ENCODE measurements at regions not wholly inside any gene's neighbourhood (a gene's known extent, or its start where the extent isn't known, plus 50 kb on each side); places are given as distances from the start of the nearest gene placed in this dataset.

- H3K27me3 ChIP-seq (ENCODE audit: low read length): no peaks in the 10 kb centered on the region
- ChIA-PET CTCF (no interaction called here), POLR2A (ENCODE audit: unreplicated experiment) (no interaction called here)
- intact Hi-C loops (cut with micrococcal nuclease): no loop called here
- no peaks in the 10 kb centered on the region for H3K79me2 ChIP-seq (ENCODE audit: low read length)
- H3K4me3 ChIP-seq (ENCODE audit: low read length): no peak overlapping the region
- BruUV-seq (replicated peaks): no TSS peak
- no peak for ATAC-seq
- no peak overlapping the region for H2AFZ ChIP-seq (ENCODE audit: low read length)
- no peaks in the 10 kb centered on the region for H3F3A ChIP-seq (ENCODE audit: low read length, unreplicated experiment)
- H3K9me3 ChIP-seq (ENCODE audit: low read length): no peaks in the 10 kb centered on the region
- H3K36me3 ChIP-seq (ENCODE audit: low read depth, low read length): no peaks in the 10 kb centered on the region
- DNase-seq: no peak
- H3K4me2 ChIP-seq (ENCODE audit: low read length): no peak overlapping the region
- no peak for TF ChIP-seq CTCF (conservative IDR thresholded peaks at IDR 0.05; ENCODE audit: low read depth, low read length)
- no peak for TF ChIP-seq EZH2 (IDR thresholded peaks at IDR 0.05; ENCODE audit: low read length, unreplicated experiment)
- TF ChIP-seq EZH2phosphoT487 (IDR thresholded peaks at IDR 0.05; ENCODE audit: borderline replicate concordance, low read length): no peak
- no peaks in the 10 kb centered on the region for H3K9me2 ChIP-seq (replicated peaks; ENCODE audit: low read length)
- H4K20me1 ChIP-seq (ENCODE audit: low read length): no peaks in the 10 kb centered on the region
- no peaks in the 10 kb centered on the region for H3K4me1 ChIP-seq (ENCODE audit: insufficient read depth, low read length)
- no peak overlapping the region for H3K9ac ChIP-seq (ENCODE audit: low read length)
- no peak overlapping the region for H3K27ac ChIP-seq (ENCODE audit: low read length)
Measured at GRCh38 chr9:107699231-107699630, 209.7 kb upstream of the KLF4 start.

DNA sequence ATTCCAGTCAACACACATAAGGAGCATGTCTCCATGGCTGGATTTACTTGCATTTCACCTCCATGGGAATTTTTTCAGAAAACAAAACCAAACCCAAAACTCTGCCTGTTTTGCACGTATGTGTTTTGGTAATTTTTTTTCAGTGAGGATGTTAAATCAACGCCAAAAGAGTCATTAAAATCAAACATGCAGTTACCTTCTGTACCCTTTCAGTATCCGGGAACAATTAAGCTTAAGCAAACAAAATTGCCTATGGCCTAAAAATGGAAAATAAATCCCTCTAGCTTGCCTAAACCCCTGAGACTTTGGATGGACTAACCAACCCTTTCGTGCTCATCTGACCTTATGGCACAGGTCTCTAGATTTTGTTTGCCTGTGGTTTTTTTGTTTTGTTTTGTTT, 209.2 kb upstream of the KLF4 start:
- Histone ChIP-seq H3K9me2 (replicated peaks; ENCODE audit: low read length) (no peaks in the 10 kb centered on the region), H2AFZ (ENCODE audit: low read length) (no peak overlapping the region), H4K20me1 (ENCODE audit: low read length) (no peaks in the 10 kb centered on the region), H3F3A (ENCODE audit: low read length, unreplicated experiment) (no peaks in the 10 kb centered on the region), H3K4me1 (ENCODE audit: insufficient read depth, low read length) (no peaks in the 10 kb centered on the region), H3K4me3 (ENCODE audit: low read length) (no peak overlapping the region), H3K36me3 (ENCODE audit: low read depth, low read length) (no peaks in the 10 kb centered on the region), H3K4me2 (ENCODE audit: low read length) (no peak overlapping the region), H3K27me3 (ENCODE audit: low read length) (no peaks in the 10 kb centered on the region), H3K27ac (ENCODE audit: low read length) (no peak overlapping the region), H3K9me3 (ENCODE audit: low read length) (no peaks in the 10 kb centered on the region), H3K9ac (ENCODE audit: low read length) (no peak overlapping the region), H3K79me2 (ENCODE audit: low read length) (no peaks in the 10 kb centered on the region)
- CTCF ChIA-PET: no interaction called here
- DNase-seq: no peak
- BruUV-seq (replicated peaks): no TSS peak
- no peak for ATAC-seq
- POLR2A ChIA-PET (ENCODE audit: unreplicated experiment): interaction anchor here (0.6 kb wide), 1 partner anchor 56 kb away, joined by 4 read pairs; no protein-coding TSS in a partner anchor
- intact Hi-C loops (cut with micrococcal nuclease): no loop called here
- TF ChIP-seq CTCF (conservative IDR thresholded peaks at IDR 0.05; ENCODE audit: low read depth, low read length): no peak
- no peak for TF ChIP-seq EZH2phosphoT487 (IDR thresholded peaks at IDR 0.05; ENCODE audit: borderline replicate concordance, low read length)
- TF ChIP-seq EZH2 (IDR thresholded peaks at IDR 0.05; ENCODE audit: low read length, unreplicated experiment): no peak

DNA sequence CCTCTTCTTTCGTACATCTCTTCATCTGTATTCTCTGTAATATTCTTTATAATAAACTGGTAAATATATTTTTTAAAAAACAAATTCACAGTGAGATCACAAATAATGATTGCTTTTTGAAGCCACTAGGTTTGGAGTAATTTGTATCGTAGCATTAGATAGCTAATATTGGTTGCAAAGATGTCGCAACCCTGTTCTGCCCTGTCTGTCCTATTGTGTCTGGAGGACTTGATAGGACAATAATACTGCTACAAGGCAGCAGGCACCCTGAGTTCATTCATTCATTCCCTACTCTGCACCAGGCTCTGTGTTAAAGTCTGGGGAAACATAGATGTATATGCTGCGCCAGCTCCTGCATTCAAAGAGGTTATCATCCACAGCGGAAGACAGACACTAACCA, 206.7 kb upstream of the KLF4 start:
- no peaks in the 10 kb centered on the region for H3K27me3 ChIP-seq (ENCODE audit: low read length)
- no peak overlapping the region for H3K4me2 ChIP-seq (ENCODE audit: low read length)
- H3K9me2 ChIP-seq (replicated peaks; ENCODE audit: low read length): no peaks in the 10 kb centered on the region
- ATAC-seq: no peak
- H3K79me2 ChIP-seq (ENCODE audit: low read length): no peaks in the 10 kb centered on the region
- POLR2A ChIA-PET (ENCODE audit: unreplicated experiment): no interaction called here
- TF ChIP-seq EZH2phosphoT487 (IDR thresholded peaks at IDR 0.05; ENCODE audit: borderline replicate concordance, low read length) (no peak), CTCF (conservative IDR thresholded peaks at IDR 0.05; ENCODE audit: low read depth, low read length) (no peak), EZH2 (IDR thresholded peaks at IDR 0.05; ENCODE audit: low read length, unreplicated experiment) (no peak)
- CTCF ChIA-PET: interaction anchor here (0.6 kb wide), 1 partner anchor 11 kb away, joined by 3 read pairs; no protein-coding TSS in a partner anchor
- H3K4me3 ChIP-seq (ENCODE audit: low read length): no peak overlapping the region
- H3K36me3 ChIP-seq (ENCODE audit: low read depth, low read length): no peaks in the 10 kb centered on the region
- H3K27ac ChIP-seq (ENCODE audit: low read length): no peak overlapping the region
- DNase-seq: no peak
- intact Hi-C loops (cut with micrococcal nuclease): no loop called here
- H3K9ac ChIP-seq (ENCODE audit: low read length): no peak overlapping the region
- H3K9me3 ChIP-seq (ENCODE audit: low read length): no peaks in the 10 kb centered on the region
- H4K20me1 ChIP-seq (ENCODE audit: low read length): no peaks in the 10 kb centered on the region
- no TSS peak for BruUV-seq (replicated peaks)
- H3F3A ChIP-seq (ENCODE audit: low read length, unreplicated experiment): no peaks in the 10 kb centered on the region
- no peaks in the 10 kb centered on the region for H3K4me1 ChIP-seq (ENCODE audit: insufficient read depth, low read length)
- no peak overlapping the region for H2AFZ ChIP-seq (ENCODE audit: low read length)
